ENCODE measurements at regions not wholly inside any gene's neighbourhood (a gene's known extent, or its start where the extent isn't known, plus 50 kb on each side); places are given as distances from the start of the nearest gene placed in this dataset.

DNA sequence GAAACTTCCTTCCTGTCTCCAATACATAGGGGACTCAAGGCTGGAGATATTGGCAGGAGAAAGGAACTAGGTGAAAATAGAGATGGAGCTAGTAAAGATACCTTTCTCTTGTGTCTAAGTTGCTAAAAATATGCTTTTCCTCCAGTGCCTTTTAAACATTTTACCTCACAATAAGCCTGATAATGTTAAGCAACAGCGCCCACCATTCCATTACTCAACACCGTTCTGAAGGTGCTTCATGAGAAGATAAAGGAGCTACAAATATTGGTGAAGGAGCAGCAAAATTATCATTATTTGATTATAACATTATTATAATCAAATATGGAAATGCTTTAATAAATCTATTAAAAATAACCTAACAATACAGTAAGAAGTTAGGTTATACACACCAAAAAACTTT, 83.6 kb upstream of the BARX2 start:
- TF ChIP-seq CTCF (IDR thresholded peaks at IDR 0.05) = no peak
- no peak for TF ChIP-seq POLR2A (IDR thresholded peaks at IDR 0.05)

Measured in lower leg skin (tissue), 3 donors.